ENCODE measurements at regions not wholly inside any gene's neighbourhood (a gene's known extent, or its start where the extent isn't known, plus 50 kb on each side); places are given as distances from the start of the nearest gene placed in this dataset.

DNA sequence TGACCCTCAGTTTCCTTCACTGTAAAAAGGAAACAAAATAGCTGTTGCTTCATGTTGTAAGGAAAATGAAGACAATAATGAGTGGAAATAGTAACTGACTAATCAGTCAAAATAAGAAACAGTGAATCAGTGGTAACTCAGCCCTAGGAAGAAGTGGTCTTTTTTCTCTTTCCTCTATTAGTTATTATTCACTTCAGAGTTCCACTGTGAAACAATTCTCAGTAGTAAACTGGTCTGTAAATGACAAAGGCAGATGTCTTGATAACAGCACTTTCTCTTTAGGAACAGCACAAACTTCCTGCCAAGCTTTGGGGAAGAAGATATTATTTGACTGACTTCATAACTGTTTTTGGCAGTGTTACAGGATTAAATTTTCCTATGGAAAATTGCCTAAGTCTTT, 600.5 kb upstream of the KLHL1 start:
- no peak for DNase-seq (ENCODE audit: low read depth in 4 of 4, low spot score in 3 of 4)

DNA sequence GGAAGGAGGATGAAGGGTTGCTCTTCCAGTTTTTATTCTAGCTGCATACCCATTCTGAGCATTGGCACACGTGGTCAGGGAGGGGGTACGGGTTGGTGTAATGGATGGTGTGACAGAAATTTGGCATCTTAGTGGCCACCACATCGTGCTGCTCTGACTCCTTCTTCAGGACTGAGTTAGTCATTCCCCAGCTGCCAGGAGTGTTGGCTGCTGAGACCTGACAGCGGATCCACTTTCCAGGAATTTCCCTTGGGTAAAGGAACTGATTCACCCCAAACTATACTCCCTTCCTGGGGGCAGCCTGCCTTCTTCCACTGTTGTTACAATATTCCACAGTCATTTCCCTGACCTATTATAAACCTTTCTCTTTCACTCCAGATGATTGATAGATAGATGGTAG, 595.5 kb upstream of the KLHL1 start:
- DNase-seq (ENCODE audit: low read depth in 4 of 4, low spot score in 3 of 4): no peak

DNA sequence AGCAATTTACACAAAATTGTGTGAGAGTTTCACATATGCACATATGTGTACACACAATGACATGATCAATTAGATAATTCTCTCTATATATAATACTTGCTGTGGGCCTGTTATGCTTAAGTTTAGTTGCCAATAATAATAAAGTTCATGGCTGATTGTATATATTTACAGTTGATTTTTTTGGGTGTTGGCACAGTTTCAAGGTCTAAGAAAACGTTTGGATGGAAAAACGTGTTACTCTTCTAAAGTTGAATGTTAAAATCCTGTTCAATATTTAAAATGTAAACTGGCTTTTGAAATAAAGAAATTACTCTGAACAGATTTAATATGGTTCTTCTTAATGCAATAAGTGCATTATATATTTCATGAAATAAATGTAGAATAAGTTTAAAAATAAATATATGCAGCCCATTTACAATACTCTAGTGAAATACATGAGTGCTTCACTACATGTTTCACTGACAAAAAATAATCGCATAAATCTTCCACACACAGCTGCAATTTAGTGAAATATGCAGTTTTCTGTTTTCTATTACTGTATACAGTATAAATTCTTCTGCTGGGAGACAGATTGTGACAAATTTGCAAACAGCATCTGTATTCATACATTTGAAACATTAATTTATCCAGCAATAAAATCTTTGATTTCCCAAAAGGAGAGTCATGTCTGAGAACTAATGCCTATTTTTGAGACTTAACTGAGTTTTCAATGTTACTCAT, 586.9 kb upstream of the KLHL1 start:
- DNase-seq (ENCODE audit: low read depth in 4 of 4, low spot score in 3 of 4): no peak

DNA sequence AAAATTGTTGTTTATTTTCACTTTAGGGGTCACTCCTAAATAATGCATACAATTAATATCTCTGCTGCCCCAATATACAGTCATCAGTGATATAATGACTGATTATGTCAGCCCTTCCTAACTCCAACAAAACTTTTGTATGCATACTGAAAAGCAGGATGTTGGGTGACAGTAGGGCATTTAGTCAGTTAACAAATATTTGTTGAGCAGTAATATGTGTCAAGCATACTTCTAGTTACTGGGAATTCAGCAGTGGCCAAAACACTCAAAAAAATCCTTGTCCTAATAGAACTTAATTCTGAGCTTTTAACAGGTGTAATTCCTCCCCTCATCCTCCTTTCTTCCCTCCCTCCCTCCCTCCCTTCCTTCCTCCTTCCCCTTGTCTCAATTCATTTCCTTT, 560.7 kb upstream of the KLHL1 start:
- DNase-seq (ENCODE audit: low read depth in 4 of 4, low spot score in 3 of 4): no peak

DNA sequence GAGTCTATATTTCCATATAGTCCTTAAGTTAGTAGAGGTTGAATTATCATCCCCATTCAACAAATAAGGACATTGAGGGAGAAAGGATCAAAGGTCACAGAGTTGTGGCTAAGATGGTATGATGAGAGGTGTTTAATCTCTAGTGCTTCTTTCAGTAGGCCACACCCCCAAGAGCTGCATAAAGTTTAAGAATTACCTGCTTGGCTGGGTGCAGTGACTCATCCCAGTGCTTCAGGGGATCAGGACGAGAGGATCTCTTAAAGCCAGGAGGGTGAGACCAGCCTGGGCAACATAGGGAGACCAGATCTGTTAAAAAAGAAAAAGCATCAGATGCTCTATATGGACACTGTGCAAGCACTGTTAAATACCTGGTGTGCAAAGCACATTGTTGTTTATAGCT, 560.0 kb upstream of the KLHL1 start:
- no peak for DNase-seq (ENCODE audit: low read depth in 4 of 4, low spot score in 3 of 4)

DNA sequence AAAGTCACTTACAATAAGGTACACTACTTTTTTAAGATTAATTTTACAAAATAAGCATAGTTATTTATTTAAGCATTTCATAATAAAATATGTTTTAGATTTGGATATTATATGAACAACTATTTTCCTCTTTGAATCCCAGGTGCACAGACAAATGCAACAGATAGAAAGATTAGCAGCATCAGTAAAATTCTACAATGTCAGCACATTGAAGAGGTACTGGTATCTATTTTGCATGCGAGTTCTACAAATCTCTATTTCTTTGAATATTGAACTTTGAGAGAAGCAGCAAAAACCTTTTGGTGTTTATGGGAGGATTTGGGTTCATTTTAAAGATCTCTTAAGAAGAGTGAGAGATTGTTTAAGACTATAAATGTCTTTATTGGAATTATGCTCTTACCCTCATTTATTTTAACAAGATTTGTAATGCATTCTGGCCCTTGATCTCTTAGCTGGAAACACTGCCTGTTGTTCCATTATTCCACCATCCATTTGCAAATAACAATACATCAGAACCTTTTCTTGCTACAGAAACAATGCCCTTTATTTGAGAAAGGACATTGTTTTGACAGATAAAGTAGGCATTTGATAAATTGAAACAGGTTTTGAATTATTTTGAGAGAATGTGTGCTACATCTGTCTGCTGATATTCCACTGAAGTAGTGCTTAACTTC, 558.8 kb upstream of the KLHL1 start:
- no peak for DNase-seq (ENCODE audit: low read depth in 4 of 4, low spot score in 3 of 4)

DNA sequence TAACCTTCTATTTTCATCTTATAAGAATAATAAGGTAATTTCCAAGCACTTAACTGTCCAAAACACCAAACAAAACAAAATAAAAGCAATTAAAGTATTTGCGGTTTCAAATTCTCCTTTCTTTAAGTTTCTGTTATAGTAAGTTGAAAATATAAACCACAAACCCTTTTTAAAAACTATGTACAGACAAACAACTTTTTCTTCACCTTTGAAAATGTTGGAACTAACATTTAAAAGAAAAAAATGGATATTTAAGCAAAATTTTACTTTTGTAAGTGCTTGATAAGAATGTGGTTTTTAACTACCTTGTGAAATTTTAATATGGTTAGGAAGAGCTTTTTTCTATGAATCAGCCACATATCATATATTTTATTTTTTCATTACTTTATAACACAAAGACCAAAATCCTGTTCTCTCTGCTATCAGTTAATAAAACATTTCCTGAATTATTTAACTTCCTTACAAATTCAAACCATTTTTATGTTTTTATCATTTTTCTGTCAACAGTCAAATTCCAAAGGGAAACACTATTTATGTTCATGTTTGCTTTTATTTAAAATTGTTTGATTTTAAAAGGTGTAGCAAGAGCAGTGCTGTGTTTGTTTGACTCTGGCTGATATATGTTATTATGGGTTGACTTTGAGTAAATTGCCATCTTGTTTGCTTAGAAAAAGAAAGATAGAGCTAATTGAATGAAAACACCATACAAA, 554.1 kb upstream of the KLHL1 start:
- no peak for DNase-seq (ENCODE audit: low read depth in 4 of 4, low spot score in 3 of 4)

DNA sequence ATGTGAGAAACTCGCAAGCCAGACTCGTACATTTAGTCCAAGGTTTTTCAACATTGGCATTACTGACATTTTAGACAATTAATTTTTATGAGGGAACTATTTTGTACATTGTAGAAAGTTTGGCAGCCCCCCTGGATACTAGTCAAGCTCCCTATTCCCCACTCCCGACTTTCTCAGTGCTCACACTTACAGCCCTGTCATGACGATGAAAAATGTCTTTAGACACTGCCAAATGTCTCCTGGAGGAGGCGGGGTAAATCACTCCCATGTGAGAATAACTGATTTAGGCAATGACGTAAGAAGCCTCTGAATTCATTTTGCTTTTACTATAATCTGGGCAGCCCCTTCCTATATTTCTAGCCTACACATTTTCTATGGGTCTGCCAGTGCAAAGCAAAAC, 535.8 kb upstream of the KLHL1 start:
- no peak for DNase-seq (ENCODE audit: low read depth in 4 of 4, low spot score in 3 of 4)

DNA sequence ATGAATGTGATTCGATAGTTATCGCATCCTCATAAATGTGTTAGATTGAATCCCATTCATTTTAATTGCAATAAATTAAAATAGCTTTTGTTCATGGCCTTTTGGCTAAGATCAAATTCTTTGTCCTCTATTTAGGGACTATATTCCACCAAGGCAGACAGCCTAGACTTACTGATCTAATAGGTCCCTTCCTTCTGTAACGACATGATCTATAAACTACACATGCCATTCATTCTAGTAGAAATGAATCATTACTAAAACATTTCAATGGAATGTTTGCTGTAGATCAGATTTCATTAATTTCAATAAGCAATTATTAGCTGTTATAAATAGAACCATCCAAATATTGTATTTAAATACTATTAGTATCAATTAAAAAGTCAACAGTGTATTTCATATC, 526.6 kb upstream of the KLHL1 start:
- DNase-seq (ENCODE audit: low read depth in 4 of 4, low spot score in 3 of 4): no peak

DNA sequence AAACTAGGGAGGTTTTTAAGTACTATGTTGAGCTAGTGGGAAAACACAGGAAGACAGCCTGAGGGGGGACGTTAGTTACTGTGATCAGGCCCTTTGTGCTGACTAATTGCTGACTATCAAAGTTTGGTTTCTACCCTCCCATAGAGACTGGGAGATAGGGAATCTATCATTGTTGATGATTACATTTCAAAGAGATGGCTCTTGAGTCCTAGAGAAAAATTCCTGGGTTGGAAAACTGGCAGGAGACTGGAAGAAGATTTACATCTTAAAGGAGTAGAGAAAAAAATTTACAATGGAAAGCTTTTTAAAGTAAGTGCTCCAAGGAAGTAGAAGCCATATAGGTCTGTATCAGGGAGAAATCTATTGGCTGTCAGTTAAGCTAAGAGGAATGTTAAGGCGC, 522.0 kb upstream of the KLHL1 start:
- no peak for DNase-seq (ENCODE audit: low read depth in 4 of 4, low spot score in 3 of 4)

DNA sequence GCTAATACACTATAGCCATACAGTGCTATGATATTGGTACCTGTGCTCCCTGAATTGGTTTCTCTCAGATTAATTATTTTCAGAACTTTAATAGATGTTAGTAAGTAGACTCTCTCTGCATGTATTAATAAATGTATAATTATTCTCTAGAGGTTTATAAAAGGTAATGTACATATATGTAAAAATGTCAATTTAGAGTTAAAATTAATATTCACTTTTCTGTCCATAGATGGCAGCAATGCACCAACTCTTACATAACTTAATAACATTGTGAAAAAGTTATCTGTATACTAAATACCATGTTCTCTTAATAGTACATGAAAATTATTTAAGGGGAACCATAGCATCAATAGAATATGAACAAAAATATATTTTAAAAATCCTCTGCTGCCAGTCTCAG, 515.0 kb upstream of the KLHL1 start:
- no peak for DNase-seq (ENCODE audit: low read depth in 4 of 4, low spot score in 3 of 4)

DNA sequence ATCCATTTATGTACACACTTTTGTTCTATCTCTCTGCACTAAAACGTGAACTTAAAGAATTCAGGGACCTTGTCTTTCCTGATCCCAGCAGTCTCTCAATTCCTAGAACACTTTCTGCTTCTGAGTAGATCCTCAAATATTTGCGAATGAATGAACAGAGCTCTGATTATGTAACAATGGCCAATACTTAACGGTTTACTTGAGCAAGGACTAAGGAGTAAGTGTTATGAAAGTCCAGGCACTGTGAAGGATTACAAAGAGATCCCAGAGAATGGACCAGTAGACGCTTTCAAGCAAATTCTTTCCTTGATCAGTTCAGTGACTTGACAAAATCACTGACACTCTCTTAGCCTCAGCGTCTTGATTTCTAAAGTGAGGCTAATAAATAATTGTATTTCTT, 514.5 kb upstream of the KLHL1 start:
- no peak for DNase-seq (ENCODE audit: low read depth in 4 of 4, low spot score in 3 of 4)

DNA sequence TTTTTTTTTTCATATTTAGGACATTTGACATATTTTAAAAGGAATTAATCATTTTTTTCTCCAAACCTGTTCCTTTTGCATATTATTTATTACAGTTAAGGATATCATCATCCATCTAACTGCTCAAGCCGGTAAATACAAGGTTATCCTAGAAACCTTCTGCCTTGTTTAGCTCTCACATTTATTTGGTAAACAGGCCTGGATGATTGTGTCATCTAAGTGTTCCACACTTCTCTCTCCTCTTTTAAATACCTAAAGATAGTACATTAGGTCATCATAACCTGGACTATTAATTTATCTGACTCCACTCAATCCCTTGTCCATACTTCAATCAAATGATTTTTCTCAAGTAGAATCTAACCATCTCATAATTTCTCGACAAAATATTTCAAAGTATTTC, 511.7 kb upstream of the KLHL1 start:
- no peak for DNase-seq (ENCODE audit: low read depth in 4 of 4, low spot score in 3 of 4)

DNA sequence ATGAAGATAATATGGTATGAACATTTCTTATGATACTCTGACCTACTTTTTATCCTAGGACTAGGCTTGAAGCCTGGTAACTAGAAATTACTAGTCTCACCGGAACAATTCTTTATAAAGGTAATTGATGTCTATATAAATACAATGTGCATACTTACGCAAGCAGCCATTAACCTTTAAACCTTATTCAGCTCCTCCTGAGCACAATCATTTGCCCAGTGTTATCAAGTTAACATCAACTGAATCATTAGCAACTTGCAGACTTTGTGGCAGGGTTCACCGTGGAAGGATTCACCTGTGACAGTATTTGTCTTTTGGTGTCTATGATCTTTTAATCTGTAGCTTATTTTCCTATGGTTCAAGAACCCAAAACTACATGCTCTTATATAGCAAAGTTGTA, 508.6 kb upstream of the KLHL1 start:
- DNase-seq (ENCODE audit: low read depth in 4 of 4, low spot score in 3 of 4): no peak

DNA sequence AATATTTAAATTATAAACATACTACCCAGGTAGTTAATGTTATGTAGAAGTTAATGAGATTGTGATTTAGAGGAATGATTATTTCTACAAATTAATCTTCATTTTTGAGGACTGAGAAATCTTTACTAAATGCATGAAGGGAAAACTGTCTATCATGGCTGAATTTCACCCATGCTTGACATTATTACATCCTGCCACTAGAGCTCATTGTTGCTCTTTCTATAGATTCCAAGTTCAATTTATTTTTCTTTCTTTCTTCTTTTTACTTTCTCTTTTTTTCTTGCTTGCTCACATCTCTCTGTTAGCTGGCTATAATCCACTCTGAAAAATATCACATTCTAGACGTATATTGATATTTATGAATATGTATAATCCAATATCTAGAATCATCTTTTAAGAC, 505.0 kb upstream of the KLHL1 start:
- DNase-seq (ENCODE audit: low read depth in 4 of 4, low spot score in 3 of 4): no peak

DNA sequence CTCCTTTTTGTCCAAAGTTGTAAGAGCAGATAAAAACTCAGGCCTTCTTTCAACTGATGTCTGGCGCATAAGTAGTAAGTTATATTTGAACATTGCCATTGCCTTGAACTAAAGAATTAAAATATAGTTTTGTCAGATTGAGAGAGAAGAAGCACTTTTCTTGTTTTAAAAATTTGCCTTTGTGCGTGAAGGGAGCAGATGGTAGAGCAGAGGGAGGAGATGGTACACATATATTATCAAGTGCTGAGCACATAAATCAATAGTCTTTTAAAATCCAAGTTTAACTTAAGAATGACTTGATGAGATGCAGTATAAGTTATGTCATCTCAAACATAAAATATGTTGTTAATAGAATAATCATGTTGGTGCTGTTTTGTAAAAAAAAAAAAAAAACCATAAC, 504.6 kb upstream of the KLHL1 start:
- DNase-seq (ENCODE audit: low read depth in 4 of 4, low spot score in 3 of 4): no peak

DNA sequence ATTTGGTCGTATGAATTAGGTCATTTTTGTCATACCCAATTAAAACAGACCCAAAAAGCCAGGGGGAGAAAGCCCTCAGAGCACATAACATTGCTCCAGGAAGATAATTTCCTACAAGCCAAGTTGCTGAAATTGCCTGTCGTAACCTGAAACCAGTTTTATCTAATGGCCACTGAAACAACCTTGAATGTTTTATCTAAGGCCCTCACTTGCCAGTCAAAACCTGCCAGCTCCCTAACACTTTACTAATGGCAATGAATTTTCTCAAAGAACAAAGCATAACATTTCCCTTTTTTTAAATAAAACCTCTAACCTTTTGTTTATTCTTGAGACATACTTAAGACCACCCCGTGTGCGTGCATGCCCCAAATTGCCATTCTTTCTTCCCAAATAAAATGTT, 496.2 kb upstream of the KLHL1 start:
- DNase-seq (ENCODE audit: low read depth in 4 of 4, low spot score in 3 of 4): no peak

DNA sequence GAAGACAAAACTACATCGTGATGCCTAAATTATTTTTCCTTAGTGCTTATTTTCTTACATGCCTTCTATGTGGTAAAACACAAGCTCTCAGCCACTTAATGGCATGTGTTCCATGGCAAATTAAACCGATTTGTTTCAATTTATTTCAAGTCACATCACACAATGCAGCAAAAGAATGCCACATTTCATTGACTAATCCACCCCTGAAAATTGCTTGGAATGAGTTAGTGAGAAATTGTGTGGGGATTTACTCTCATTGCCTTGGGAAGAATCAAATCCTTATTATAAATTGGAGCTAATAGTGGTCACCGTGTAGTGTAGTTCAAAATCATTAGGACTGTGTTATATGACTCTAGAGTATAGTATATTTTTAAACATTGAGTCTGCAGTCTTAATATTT, 485.5 kb upstream of the KLHL1 start:
- DNase-seq (ENCODE audit: low read depth in 4 of 4, low spot score in 3 of 4): no peak

DNA sequence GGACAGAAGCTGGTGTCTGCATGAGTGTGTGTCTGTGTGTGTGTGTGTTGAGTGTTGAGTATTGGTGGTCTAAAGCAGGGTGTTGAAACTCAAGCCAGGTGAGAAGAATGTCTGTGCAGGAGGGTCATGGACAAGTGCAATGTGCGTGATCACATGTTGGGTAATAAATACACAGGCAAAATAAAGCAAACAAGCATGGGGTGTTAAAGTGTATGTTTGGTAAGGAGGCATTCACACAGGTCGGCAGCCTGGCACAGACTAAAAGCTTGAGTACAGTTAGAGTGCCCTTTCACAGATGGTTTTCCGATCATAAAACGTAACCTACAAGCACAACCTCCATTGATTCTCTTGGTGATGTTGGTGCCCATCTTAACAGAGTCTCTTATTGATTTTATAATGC, 476.9 kb upstream of the KLHL1 start:
- DNase-seq (ENCODE audit: low read depth in 4 of 4, low spot score in 3 of 4): no peak

DNA sequence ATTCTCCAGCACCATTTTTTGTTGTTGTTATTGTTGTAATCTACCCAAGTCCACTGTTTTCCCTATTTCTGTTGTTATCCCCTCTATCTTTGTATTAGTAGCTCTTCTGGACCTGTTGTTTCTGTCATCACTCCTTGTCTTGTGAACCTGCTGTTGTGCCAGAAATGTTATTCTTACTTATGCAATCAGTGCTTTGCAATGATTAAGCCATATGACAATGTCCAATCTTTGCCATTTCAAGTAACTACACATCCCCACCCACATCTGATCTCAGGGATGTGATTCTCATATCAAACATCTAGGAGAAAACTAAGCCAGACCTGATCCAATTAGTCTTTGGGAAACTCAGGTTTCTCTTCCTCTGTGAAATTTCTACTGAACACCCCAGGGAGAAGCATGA, 472.6 kb upstream of the KLHL1 start:
- DNase-seq (ENCODE audit: low read depth in 4 of 4, low spot score in 3 of 4): no peak

DNA sequence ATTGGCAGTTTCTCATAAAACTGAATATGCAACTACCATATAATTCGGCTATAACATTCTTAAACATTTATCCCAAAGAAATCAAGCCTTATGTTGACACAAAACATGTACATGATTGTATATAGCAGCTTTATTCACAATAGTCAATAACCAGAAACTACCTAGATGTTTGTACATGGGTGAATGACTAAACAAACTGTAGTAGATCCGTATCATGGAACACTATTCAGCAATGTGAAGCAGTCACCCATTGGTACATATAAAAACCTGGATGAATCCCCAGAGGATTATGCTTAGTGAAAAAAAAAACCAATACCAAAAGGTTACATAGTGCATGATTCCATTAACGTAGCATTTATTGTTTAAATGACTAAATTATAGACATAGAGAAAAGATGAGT, 471.7 kb upstream of the KLHL1 start:
- no peak for DNase-seq (ENCODE audit: low read depth in 4 of 4, low spot score in 3 of 4)

DNA sequence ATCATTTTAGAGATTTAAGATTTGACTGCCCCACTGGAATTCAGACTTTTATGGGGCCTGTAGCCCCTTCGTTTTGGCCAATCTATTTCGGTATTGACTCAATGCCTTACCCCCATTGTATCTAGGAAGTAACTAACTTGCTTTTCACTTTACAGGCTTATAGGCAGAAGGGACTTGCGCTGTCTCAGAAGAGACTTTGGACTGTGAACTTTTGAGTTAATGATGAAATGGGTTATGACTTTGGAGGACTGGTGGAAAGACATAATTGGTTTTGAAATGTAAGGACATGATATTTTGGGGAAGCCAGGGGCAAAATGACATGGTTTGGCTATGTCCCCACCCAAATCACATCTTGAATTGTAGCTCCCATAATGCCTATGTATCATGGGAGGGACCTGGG, 463.0 kb upstream of the KLHL1 start:
- DNase-seq (ENCODE audit: low read depth in 4 of 4, low spot score in 3 of 4): no peak
